COR-L47 (cell line): ENCODE measurements at regions not wholly inside any gene's neighbourhood (a gene's known extent, or its start where the extent isn't known, plus 50 kb on each side); places are given as distances from the start of the nearest gene placed in this dataset.
"Not testable (repeated sequence)": the region's sequence is repeated elsewhere in the genome, so short reads cannot be mapped to it uniquely, and the experiment has no call there.

Experiments used
- DNase-seq: peaks from one replicate; lab custom pipeline; 2025; lab: John Stamatoyannopoulos, UW

DNA sequence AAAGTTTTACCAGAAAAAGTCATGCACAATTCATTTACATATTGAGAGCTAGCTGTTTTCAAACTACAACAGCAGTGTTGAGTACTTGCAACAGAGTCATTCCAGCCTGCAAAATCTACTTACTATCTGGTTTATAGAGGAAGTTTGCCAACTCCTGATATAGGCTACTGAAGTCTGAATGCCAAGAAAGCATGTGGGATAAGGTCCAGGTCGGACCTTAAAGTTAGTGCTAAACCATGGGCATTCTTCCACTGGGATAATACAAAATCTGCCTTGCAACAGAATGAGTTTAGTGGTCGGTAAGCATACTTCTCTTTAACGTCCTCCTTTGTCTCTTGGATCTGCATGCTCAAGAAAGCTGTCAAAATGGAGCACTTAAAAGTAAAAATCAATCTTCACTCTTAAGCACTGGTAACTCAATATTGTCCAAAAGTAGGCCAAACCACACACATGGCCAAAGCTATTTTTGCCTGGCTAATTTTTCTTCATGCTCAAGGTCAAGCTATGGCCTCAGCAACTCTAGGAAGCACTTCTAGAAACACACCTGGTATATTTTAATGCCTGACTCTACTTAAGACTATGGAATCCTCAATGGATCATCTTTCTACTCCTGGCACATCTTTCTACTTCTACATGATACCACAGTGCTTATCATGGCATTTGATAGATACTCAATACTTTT is 364.9 kb upstream of the KITLG start:
- DNase-seq = no peak

DNA sequence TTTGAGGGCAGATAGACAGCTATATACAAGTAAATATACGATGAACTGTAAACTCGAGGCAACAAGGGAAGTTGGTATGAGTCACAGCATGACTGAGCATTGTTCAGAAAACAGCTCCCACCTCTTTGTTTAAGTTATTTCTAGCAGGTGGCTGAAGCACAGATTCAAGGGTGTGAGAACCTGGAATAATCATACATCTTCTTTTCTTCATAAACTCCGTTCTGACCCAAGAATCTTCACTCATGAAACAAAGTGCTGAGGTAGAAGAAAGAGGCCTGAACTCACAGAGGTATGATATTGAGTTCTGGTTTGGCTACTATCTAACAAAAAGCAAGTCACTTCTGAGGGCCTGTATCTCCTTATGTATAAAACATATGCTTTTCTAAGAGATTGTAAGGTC is 364.1 kb upstream of the KITLG start:
- DNase-seq = peak; percentile 13

DNA sequence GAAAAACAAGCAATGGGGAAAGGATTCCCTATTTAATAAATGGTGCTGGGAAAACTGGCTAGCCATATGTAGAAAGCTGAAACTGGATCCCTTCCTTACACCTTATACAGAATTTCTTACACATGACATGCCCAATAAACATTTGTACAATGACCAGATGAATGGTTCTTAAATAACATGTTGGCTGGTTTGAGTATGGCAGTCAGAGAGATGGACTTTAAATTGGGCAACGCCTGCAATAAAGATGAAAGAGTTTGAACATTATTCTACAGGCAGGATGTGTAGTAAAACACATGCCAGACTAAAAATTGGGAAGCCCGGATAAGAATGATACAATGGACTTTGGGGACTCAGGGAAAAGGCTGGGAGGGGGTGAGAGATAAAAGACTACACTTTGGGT is 360.6 kb upstream of the KITLG start:
- DNase-seq = no peak

DNA sequence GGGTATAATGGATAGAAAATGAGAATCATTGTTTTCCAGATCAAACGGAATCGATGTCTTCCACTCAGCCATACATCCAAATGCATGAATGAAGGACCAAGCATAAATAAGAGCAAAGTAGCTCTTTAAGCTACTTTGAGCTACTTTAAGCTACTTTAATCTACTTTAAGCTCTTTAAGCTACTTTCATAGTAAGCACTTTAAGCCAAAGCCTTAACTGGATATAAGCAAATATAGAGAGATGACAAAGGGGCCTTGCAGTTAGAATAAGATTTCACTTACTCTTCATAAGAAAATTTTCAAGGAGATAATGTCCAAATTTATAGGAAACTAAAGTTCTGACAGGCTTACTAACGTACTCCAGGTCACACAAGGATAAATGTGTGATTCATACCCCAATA is 355.6 kb upstream of the KITLG start:
- DNase-seq = no peak

DNA sequence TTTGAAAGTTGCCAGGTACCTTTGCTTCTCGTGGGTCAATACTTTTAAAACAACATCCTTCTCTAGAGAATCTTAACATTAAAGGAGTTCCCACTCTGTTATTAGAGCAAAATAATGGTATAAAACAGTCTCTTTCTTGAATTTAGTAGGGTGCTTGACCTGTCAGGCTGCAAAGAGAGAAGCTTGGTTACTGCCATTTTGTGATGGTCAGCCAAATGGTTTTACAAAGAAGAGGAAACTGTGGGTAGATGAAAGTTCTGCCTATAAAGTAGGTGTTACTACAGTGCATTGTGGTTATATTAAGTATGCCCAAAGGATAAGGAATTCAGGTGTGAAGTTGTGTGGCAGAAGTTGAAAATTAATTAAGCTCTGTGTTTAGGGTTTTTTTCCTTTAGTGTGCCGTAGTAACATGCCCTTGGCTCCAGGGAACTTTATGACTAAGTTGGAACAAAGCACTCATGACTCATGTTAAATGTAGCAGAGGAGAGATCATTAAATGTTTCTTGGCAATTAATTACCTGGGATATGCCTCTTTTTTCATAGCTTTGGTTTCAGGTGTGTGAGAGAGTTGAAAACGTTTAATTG is 354.0 kb upstream of the KITLG start:
- DNase-seq = no peak

DNA sequence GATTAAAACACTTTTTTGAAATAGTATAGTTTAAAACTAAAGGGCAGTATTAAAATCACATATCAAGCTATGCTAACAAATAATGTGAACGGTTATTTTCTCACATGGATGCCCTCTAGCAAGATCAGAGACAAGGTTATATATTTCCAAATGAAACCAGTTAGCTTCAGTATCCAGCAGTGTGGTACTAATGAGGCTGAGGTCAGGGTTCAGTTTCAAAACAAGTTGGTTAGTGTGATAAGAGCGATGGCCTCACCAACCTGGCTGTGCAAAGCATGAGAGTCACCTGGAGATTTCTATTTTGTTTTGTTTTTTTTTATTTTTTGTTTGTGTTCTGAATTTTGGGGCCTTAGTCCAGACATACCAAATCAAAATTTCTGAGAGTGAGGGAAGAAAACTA is 352.2 kb upstream of the KITLG start:
- no peak for DNase-seq

DNA sequence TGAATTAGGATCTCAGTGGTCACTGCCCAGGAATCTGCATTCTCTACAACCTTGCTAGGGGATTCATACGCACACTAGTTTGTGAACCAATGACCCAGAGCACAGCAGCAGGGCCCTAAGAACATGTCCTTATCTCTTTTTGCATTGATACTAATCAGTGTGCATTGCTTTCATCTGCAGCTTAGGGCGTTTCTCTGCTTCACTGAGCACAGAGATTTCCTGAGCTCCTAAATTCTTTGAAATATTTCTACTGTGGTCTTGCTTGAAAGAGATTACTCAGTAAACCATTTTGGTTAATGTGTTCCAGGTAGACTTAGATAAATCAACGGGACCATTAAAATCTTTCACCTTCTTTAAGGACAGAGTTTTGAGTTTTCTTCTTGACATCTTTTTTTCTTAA is 351.3 kb upstream of the KITLG start:
- no peak for DNase-seq

DNA sequence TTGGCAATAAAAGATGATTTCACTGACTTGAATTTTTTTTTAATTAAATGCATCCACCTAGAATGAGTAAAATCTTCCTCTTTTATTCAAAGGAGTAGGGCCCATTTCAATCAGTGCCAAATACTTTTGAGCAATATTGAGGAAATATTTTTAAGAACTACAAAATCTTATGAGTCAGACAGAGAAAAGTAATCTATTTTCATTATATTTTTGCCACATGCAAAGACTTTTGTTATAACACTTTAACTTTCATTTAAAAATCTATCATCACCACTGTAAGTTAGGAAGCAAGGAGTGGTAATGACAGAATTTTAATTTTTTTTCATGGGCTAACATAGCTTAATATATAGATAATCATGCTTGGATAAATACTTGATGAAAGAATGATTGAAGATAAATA is 345.2 kb upstream of the KITLG start:
- no peak for DNase-seq

DNA sequence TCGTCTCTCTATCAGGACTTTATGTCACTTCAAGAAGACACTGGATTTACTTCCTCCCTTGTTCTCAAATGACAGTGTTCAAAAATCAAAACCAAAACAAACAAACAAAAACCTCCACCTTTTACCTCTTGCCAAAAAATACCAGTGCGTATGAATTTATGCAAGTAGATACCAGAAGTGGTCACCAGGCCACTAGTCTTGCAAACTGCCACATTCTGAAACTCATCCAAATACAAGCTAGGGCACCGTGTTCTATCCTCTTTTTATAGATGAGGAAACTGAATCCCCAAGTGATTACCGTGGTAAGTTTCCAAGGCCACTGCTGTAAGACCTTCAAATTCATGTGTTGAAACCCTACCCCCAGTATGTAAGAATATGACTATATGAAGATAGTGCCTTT is 343.9 kb upstream of the KITLG start:
- DNase-seq = no peak

DNA sequence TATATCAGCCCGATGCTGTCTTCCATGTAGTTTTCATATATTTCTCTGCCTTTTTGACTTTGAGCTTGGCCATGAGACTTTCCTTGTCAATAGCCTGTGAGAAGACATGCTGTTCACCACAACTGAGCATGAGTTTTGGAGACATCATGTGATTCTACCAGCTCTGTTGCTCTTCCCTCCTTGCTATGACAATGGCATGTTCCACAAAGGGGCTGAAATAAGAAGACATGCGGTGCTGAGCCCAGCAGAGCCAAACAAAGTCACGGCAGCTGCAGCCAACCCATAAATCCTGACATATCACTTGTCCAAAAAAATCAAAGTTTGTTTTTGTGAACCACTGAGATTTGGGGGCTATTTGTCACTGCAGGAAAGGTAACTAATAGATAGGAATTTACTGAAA is 343.4 kb upstream of the KITLG start:
- no peak for DNase-seq

DNA sequence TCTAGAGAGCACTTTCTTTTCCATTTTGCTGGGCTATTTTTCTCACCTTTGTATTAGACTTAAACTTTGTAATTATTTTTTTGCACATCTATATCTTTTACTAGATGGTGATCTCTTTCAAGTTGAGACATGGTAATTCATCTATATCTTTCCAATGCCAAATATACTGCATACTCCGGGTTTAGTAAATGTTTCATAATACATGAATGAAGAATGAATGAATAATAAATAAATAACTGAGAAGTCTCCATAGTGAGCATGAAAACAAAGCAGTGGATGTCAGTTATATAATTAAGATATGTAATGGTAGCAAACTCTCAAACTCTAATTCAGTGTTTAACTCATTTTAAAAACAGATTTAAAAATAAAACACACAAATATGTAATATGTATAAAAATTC is 342.5 kb upstream of the KITLG start:
- no peak for DNase-seq

DNA sequence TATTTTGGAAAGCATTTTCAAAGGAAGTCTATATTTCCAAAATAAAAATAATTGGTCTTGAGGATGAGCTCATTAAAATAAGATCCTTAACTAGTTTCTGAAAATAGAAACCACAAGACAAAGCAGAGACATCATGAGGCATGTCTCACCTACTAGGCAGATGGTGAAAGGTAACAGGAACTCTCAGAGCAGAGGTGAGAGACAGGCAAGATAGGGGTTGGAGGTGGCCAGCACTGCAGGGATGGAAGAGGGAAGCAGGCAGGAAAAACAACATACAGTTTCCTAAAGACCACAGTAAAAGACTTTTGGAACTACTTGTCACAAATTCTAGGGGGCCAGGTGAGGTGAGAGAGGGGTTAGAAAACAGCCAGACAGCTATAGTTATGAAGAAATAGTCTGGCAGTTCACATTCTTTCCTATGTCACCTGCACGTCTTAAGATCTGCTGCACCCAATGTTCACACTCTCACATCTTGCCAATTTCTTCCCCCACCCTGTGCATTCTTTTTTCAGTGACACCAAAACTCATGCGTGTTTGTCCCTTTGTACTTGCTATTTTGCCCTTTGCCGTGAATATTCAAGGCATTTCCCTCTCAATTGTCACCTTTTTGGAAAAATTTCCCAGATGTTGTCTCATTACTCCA is 341.7 kb upstream of the KITLG start:
- no peak for DNase-seq

DNA sequence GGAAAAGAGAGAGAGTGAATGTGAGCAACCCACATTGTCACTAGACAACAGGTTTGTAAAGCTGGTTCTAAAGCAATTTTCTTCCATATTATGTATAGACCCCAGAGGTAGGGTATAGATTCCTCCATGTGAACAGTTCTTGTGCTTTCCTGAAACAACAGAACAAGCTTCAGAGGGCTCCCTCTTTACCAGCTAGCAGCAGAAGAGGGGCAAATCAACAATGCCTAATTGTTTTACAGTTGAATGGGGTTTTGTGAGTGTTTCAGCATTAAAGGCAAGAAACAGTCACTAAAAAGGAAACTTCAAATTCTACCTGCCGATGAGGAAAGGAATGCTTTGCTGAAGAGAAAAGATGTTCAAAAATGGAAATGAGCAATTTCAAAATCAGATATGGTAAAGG is 341.2 kb upstream of the KITLG start:
- no peak for DNase-seq

DNA sequence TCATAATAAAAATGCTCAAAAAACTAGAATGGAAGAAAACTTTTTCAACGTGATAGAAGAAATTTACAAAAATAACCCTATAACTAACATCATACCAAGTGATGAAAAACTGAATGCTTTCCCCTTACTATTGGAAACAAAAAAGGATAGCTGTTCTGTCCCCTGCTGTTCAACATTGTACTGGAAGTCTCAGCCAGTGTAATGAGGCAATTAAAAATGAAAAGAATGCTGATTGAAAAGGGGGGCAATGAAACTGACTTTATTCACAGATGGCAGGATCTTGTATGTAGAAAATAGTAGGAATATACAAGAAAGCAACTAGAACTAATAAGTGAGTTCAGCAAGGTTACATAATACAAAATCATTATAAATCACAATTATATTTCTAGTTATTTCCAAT is 337.9 kb upstream of the KITLG start:
- no peak for DNase-seq

DNA sequence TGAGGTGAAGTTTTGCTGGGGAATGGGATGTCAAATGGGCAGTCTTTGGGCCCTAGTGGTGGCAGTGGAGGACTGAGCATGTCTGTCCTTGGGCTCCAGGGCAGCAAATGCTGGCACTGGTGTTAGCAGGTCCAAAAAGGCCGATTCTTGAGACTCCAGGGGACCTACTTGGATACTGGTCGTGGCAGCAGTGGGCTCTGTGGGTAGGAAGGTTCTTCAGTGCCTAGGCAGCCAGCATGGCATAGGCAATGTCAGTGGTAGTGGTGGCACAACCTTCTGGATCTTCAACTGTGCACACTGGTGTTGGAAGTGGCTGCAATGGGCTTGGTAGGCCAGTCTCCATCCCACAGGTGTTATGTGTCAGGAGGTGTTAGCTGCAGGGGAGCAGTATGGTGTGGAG is 334.7 kb upstream of the KITLG start:
- no peak for DNase-seq

DNA sequence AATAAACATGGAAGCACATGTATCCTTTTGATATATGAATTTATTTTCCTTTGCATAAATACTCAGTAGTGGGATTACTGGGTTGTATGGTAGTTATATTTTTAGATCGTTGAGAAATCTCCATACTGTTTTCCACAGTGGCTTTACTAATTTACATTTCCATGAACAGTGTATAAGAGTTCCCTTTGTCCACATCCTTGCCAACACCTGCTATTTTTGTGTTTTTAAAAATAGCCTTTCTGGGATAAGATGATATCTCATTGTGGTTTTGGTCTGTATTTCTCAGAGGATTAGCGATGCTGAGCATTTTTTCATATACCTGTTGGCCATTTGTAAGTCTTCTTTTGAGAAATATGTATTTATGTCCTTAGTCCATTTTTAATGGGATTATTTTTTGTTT is 329.2 kb upstream of the KITLG start:
- DNase-seq = no peak

DNA sequence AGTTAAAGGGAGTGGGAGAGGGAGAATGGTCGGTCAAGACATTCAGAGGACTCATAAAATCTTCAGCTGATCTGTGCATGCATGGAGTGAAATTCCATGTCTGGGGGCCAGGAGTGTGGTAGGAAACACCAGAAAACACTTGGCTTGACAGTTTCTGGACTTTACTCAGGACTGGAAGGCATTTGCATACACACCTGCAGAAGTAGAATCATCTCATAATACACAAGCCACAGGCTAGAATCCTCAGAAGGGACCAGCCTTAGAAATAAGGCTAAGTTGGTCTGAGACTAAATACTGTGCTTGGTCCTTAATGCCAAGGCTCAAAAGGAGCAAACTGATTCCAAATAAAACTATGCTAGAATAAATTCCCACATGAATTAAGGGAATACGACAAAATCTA is 328.1 kb upstream of the KITLG start:
- DNase-seq = no peak

DNA sequence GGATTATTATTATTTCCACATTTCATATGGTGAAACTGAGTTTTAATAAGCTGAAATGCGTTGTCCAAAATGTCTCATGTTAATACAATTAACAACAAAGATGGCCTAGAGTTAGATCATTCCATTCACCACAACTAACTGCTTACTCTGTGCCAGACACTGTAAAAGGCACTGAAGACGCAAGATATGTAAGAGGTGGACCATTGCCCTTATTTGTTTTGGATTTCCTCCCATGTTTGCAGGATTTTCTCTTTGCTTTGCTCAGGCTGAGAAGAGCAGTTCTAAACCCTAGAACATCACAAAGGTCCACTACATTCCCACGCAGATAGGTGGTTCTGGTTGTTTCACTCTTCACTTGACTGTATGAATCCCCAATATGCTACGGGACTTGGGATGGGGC is 324.4 kb upstream of the KITLG start:
- no peak for DNase-seq

DNA sequence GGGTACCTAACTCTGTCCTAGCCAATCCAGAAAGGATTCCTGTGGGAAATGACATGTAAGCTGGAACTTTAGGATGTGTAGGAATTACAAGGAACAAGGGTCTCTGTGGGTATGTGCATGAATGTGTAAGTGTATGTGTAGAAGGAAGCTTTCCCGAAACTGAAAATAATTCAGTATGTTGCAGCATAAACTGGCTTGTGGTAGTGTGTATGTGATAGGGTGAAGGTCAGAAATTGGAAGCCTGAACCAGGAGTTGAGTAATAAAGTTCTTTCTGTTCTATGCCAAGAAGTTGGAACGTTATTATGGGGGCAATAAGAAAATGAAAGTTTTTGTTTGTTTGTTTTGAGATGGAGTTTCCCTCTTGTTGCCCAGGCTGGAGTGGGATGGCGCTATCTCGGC is 323.1 kb upstream of the KITLG start:
- no peak for DNase-seq

DNA sequence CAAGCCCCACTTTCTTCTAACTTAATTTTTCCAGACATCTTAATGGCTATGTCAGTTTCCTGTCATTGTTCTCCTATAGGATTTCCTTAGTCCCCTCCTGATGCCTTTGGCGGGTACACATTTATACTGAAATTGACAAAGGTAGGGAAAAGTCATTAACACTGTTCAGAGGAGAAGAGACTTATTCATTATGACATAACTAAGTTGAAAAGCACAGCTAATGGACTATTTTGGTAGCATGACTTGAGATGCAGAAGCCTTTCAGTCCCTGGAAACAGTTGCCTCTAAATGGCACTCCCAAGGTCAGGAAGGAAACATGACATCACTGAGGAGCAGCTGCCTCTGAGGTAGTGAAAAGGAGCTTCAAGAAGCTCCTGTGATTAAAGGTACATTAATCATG is 317.5 kb upstream of the KITLG start:
- DNase-seq = no peak

DNA sequence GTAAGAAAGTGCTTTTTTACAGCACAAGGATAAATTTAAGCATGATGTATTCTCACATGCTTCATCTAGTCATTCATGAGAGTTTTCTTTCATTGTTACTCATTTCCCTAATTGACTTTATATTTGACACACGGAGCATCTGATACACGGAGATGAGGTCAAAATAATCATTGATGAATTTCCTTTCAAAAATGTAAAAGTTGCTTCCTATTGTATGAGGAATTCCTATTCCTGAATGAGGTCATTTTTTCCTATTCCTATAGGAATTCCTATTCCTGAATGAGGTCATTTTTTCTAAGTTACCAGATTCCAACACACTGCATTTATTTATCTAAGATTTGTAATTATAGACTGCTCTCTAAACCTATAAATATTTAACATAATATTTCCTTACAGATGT is 316.7 kb upstream of the KITLG start:
- no peak for DNase-seq

DNA sequence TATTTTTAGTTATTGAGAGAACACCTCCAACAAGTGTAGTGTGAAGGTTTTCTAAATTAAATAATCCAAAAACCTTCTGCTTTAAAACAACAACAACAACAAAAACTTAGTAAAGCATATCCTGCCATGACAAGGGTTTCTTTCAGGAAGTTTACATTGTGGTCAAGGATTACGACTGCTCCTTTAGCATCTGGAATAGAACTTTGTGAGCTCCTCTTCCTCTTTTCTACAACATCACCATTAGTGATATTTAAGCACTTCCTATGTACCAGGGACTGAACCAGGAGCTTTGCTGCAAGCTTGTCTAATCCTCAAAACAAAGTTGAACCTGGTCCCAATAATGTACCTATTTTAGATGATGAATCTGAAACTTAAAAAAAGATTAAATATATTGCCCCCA is 315.4 kb upstream of the KITLG start:
- no peak for DNase-seq

DNA sequence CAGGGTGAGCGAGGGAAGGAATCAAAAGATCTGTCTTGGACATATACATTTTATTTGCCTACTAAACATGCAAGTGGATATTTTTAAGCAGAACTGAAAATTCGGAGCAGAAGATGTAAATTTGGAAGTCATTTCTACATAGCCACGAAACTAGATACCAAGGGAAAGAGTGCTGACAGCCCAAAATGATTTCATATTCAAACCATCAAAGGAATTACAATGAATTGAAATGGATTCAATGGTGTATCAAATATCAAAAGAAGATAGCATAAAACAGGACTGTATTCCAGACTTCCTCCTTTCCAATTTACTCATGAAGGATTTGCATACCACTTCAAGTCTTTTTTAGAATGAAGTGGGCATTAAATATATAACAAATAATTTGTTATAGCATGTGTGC is 313.5 kb upstream of the KITLG start:
- no peak for DNase-seq

DNA sequence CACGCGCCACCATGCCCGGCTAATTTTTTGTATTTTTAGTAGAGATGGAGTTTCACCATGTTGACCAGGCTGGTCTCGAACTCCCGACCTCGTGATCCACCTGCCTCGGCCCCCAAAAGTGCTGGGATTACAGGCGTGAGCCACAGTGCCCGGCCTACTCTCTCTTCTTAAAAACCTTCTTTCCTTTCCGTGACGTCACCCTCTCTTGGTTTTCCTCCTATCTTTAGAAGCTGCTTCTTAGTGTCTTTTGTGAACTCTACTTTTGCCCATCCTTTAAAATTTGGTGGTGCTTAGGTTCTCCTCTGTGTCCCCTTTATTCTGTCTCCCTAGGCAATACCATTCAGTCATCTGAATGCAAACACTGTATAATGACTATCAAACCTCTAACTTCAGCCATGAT is 311.2 kb upstream of the KITLG start:
- not testable (repeated sequence) for DNase-seq
